Vagina (tissue), 2 donors: ENCODE measurements at regions not wholly inside any gene's neighbourhood (a gene's known extent, or its start where the extent isn't known, plus 50 kb on each side); places are given as distances from the start of the nearest gene placed in this dataset.

Source experiments
- DNase-seq, 2 donors: peaks; one replicate each; pipeline ENCODE4 v3.0.0-alpha.2; 2017; ENCODE audit errors: extremely low spot score in 2 of 2
- H3K27ac ChIP-seq: fragments of 200-600 bp; sonication (generic); one replicate; pipeline ENCODE4 v1.5.1; 2019
- H3K27me3 ChIP-seq: fragments of 200-600 bp; sonication (generic); one replicate; pipeline ENCODE4 v1.5.1; 2019
- H3K36me3 ChIP-seq, 2 donors: fragments of 200-600 bp; sonication (generic); one replicate each; pipeline ENCODE4 v1.5.1; 2017 to 2019
- H3K4me1 ChIP-seq: fragments of 200-600 bp; sonication (generic); one replicate; pipeline ENCODE4 v1.5.1; 2019
- H3K4me3 ChIP-seq, 2 donors: fragments of 200-600 bp; sonication (generic); 1 replicate in 1 of 2; 2 replicates in 1 of 2; pipeline ENCODE4 v1.5.1; 2016 to 2019
- H3K9me3 ChIP-seq: fragments of 200-600 bp; sonication (generic); one replicate; pipeline ENCODE4 v1.5.1; 2019
- POLR2A ChIP-seq, 2 donors: fragments of 450-650 bp; IDR thresholded peaks; one replicate each; pipeline ENCODE4 v1.6.1; 2017; ENCODE audit warnings: antibody characterized with exemption in 2 of 2, mild to moderate bottlenecking in 2 of 2, moderate library complexity in 2 of 2
- POLR2AphosphoS5 ChIP-seq, 2 donors: sonication (generic); formaldehyde crosslinking; IDR thresholded peaks; one replicate each; pipeline ENCODE4 v1.9.0; 2017; ENCODE audit warnings: antibody characterized with exemption in 2 of 2, mild to moderate bottlenecking in 2 of 2, low read depth in 1 of 2; ENCODE audit not compliant: insufficient read depth in 1 of 2
- intact Hi-C: fragments of 100-400 bp; cut with DNase I; formaldehyde crosslinking; loops from one replicate; pipeline ENCODE4 v1.15.1; 2023
- TF ChIP-seq, protein P1 (sequence below), 3 experiments: fragments of 450-650 bp in 2 of 3; fragments of 200-600 bp in 1 of 3; sonication (generic) in 1 of 3; IDR thresholded peaks; one replicate each; pipeline ENCODE4 v1.5.1; 2017 to 2019; ENCODE audit warnings: antibody characterized with exemption in 3 of 3, mild to moderate bottlenecking in 2 of 3, moderate library complexity in 2 of 3

- H3K9me3 ChIP-seq: no peaks in the 10 kb centered on the region
- H3K4me3 ChIP-seq: no peak overlapping the region
- no peaks in the 10 kb centered on the region for H3K36me3 ChIP-seq
- H3K4me1 ChIP-seq: peaks cover 11% of the 10 kb centered on the region
- H3K27ac ChIP-seq: peak overlapping the region; percentile 60
- DNase-seq: no peak
- intact Hi-C loops: loop anchor here (5.0 kb wide), 1 partner anchor 63 kb away; no protein-coding TSS in a partner anchor
- TF ChIP-seq, protein P1, sequence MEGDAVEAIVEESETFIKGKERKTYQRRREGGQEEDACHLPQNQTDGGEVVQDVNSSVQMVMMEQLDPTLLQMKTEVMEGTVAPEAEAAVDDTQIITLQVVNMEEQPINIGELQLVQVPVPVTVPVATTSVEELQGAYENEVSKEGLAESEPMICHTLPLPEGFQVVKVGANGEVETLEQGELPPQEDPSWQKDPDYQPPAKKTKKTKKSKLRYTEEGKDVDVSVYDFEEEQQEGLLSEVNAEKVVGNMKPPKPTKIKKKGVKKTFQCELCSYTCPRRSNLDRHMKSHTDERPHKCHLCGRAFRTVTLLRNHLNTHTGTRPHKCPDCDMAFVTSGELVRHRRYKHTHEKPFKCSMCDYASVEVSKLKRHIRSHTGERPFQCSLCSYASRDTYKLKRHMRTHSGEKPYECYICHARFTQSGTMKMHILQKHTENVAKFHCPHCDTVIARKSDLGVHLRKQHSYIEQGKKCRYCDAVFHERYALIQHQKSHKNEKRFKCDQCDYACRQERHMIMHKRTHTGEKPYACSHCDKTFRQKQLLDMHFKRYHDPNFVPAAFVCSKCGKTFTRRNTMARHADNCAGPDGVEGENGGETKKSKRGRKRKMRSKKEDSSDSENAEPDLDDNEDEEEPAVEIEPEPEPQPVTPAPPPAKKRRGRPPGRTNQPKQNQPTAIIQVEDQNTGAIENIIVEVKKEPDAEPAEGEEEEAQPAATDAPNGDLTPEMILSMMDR (IDR thresholded peaks at IDR 0.05): no peak
- no peak for TF ChIP-seq POLR2AphosphoS5 (IDR thresholded peaks at IDR 0.05; ENCODE audit: insufficient read depth in 1 of 2, low read depth in 1 of 2)
- no peak for TF ChIP-seq POLR2A (IDR thresholded peaks at IDR 0.05)
- H3K27me3 ChIP-seq: no peaks in the 10 kb centered on the region
Observed at GRCh38 chr2:216775043-216775453, 79.7 kb upstream of the IGFBP5 start.

DNA sequence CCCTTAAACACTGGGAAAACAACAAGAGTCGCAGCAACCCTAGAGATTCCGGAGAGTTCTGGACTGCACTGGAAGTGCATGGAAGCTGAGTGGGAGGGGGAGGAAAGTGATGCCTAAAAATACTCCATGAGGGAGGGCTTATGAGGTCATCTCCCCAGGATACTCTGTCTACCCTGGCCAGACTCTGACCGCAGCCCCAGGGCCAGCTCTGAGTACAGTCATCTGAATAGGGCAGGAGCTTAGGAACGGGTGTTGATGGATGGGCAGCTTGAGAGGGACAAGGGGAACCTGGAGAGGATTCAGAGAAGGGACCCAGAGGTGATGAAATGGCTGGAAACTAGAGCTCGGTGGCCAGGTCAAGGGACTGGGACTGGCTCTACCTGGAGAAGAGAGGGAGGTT is 79.3 kb upstream of the IGFBP5 start:
- peak in 1 of 2 donors; percentile 74 for DNase-seq
- TF ChIP-seq POLR2AphosphoS5 (IDR thresholded peaks at IDR 0.05; ENCODE audit: insufficient read depth in 1 of 2, low read depth in 1 of 2) (peak; percentile 29 to 52), POLR2A (IDR thresholded peaks at IDR 0.05) (no peak)
- Histone ChIP-seq H3K27ac (peak overlapping the region; percentile 60), H3K27me3 (no peaks in the 10 kb centered on the region), H3K4me1 (peaks cover 11% of the 10 kb centered on the region), H3K36me3 (no peaks in the 10 kb centered on the region), H3K4me3 (no peak overlapping the region), H3K9me3 (no peaks in the 10 kb centered on the region)
- intact Hi-C loops: loop anchor here (5.0 kb wide), 1 partner anchor 62 kb away; no protein-coding TSS in a partner anchor

DNA sequence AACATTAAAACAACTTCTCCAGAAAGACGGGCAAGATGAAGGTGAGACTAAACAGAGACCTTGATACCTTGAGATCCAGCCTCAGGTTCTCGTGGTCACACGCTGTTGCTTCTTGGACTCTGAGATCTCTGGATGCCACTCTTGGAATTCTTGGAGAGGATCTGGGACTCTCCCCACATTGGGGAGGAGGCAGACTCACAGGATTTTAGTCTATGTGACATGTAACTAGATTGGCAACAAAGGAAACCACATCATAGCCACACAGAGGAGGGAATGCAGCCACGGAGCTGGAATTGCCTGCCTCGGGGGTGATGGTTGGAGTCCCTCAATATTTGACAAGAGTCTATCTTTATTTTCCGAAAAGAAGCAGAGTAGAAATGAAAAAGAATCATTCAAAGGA is 78.8 kb upstream of the IGFBP5 start:
- DNase-seq: peak in 1 of 2 donors; percentile 61
- Histone ChIP-seq H3K4me1 (peaks cover 11% of the 10 kb centered on the region), H3K4me3 (no peak overlapping the region), H3K27ac (peak overlapping the region; percentile 60), H3K36me3 (no peaks in the 10 kb centered on the region), H3K27me3 (no peaks in the 10 kb centered on the region), H3K9me3 (no peaks in the 10 kb centered on the region)
- TF ChIP-seq, protein P1 (IDR thresholded peaks at IDR 0.05): no peak
- no peak for TF ChIP-seq POLR2AphosphoS5 (IDR thresholded peaks at IDR 0.05; ENCODE audit: insufficient read depth in 1 of 2, low read depth in 1 of 2)
- intact Hi-C loops: no loop called here

GRCh38 chr2:216773072-216773471 is 77.7 kb upstream of the IGFBP5 start:
- TF ChIP-seq POLR2A (IDR thresholded peaks at IDR 0.05) (no peak), POLR2AphosphoS5 (IDR thresholded peaks at IDR 0.05; ENCODE audit: insufficient read depth in 1 of 2, low read depth in 1 of 2) (no peak)
- TF ChIP-seq, protein P1 (IDR thresholded peaks at IDR 0.05): no peak
- Histone ChIP-seq H3K36me3 (no peaks in the 10 kb centered on the region), H3K4me1 (peaks cover 11% of the 10 kb centered on the region), H3K9me3 (no peaks in the 10 kb centered on the region), H3K27me3 (no peaks in the 10 kb centered on the region), H3K4me3 (no peak overlapping the region), H3K27ac (no peak overlapping the region)
- peak in 1 of 2 donors; percentile 94 for DNase-seq
- intact Hi-C loops: no loop called here

GRCh38 chr2:216770717-216771116 is 75.4 kb upstream of the IGFBP5 start:
- no peak overlapping the region for H3K4me3 ChIP-seq
- no peaks in the 10 kb centered on the region for H3K9me3 ChIP-seq
- peaks cover 11% of the 10 kb centered on the region for H3K4me1 ChIP-seq
- intact Hi-C loops: no loop called here
- TF ChIP-seq, protein P1 (IDR thresholded peaks at IDR 0.05): no peak
- TF ChIP-seq POLR2A (IDR thresholded peaks at IDR 0.05) (no peak), POLR2AphosphoS5 (IDR thresholded peaks at IDR 0.05; ENCODE audit: insufficient read depth in 1 of 2, low read depth in 1 of 2) (no peak)
- H3K36me3 ChIP-seq: no peaks in the 10 kb centered on the region
- DNase-seq: no peak
- no peak overlapping the region for H3K27ac ChIP-seq
- H3K27me3 ChIP-seq: no peaks in the 10 kb centered on the region
